T-cell (primary cell): ENCODE measurements at regions not wholly inside any gene's neighbourhood (a gene's known extent, or its start where the extent isn't known, plus 50 kb on each side); places are given as distances from the start of the nearest gene placed in this dataset.

ENCODE experiments used
- ATAC-seq, 4 experiments: fragments of 200-7000 bp in 3 of 4; fragments of 150-1000 bp in 1 of 4; cut with Tn5 transposase; replicated peaks in 1 of 4; 1 replicate in 3 of 4; 2 replicates in 1 of 4; pipeline ENCODE4 v1.10.0; 2021; ENCODE audit warnings: moderate library complexity in 3 of 4, mild to moderate bottlenecking in 2 of 4, moderate number of reproducible peaks in 1 of 4
- CTCF ChIA-PET, 2 donors: fragments of 300-600 bp; sonication (Branson Sonifier 250); formaldehyde crosslinking; loops; one replicate each; lab custom pipeline; 2022; ENCODE audit warnings: antibody characterized with exemption in 2 of 2; lab: Charles Lee
- POLR2A ChIA-PET, 2 donors: fragments of 300-600 bp; sonication (Branson Sonifier 250); formaldehyde crosslinking; loops; one replicate each; lab custom pipeline; 2022; ENCODE audit warnings: antibody characterized with exemption in 2 of 2; lab: Charles Lee
- DNase-seq, 35 experiments: peaks; one replicate each; pipeline versions ENCODE4 v3.0.0 to v3.0.0-alpha.2; 2013 to 2023
- H3K27ac ChIP-seq: one replicate; pipeline ENCODE4 v1.5.1; 2013; ENCODE audit warnings: low read length
- H3K27me3 ChIP-seq, 2 experiments: replicated peaks in 1 of 2; 1 replicate in 1 of 2; 2 replicates in 1 of 2; pipeline versions ENCODE4 v1.6.1 to v1.7.0; 2013; ENCODE audit warnings: low read length in 1 of 2, mixed read lengths in 1 of 2; ENCODE audit not compliant: control insufficient read depth in 2 of 2, insufficient read depth in 2 of 2; ENCODE audit errors: extremely low read depth in 1 of 2
- H3K36me3 ChIP-seq, 2 donors: 1 replicate in 1 of 2; 2 replicates in 1 of 2; pipeline versions ENCODE4 v1.6.1 to v1.7.0; 2013; ENCODE audit warnings: low read length in 1 of 2; ENCODE audit not compliant: control insufficient read depth in 2 of 2, insufficient read depth in 1 of 2; ENCODE audit errors: extremely low read depth in 1 of 2
- H3K4me1 ChIP-seq, 2 experiments: 1 replicate in 1 of 2; 2 replicates in 1 of 2; pipeline versions ENCODE4 v1.6.1 to v1.7.0; 2013; ENCODE audit warnings: low read length in 2 of 2, mixed read lengths in 1 of 2; ENCODE audit not compliant: insufficient read depth in 2 of 2, control insufficient read depth in 1 of 2; ENCODE audit errors: extremely low read depth in 1 of 2
- H3K4me3 ChIP-seq, 2 donors: 1 replicate in 1 of 2; 2 replicates in 1 of 2; pipeline versions ENCODE4 v1.5.1 to v1.7.0; 2013; ENCODE audit warnings: mild to moderate bottlenecking in 2 of 2, low read length in 1 of 2, moderate library complexity in 1 of 2; ENCODE audit not compliant: control insufficient read depth in 1 of 2; ENCODE audit errors: extremely low read depth in 1 of 2
- H3K9me3 ChIP-seq: 2 replicates; pipeline ENCODE4 v1.7.0; 2013
- H3K27ac Mint-ChIP-seq, 2 donors: one replicate each; pipeline ENCODE4 v1.8.0; 2020 to 2021; ENCODE audit warnings: mild to moderate bottlenecking in 2 of 2, mixed read lengths in 2 of 2
- H3K27me3 Mint-ChIP-seq, 2 donors: one replicate each; pipeline ENCODE4 v1.8.0; 2021 to 2022; ENCODE audit warnings: mixed read lengths in 2 of 2
- H3K36me3 Mint-ChIP-seq: one replicate; pipeline ENCODE4 v1.8.0; 2021; ENCODE audit warnings: mixed read lengths
- H3K4me1 Mint-ChIP-seq, 3 donors: one replicate each; pipeline ENCODE4 v1.8.0; 2020 to 2022; ENCODE audit warnings: mixed read lengths in 3 of 3, mild to moderate bottlenecking in 1 of 3
- H3K4me3 Mint-ChIP-seq, 3 donors: one replicate each; pipeline ENCODE4 v1.8.0; 2020 to 2022; ENCODE audit warnings: mild to moderate bottlenecking in 3 of 3, mixed read lengths in 3 of 3, moderate library complexity in 3 of 3
- H3K9me3 Mint-ChIP-seq, 3 donors: one replicate each; pipeline ENCODE4 v1.8.0; 2020 to 2022; ENCODE audit warnings: mixed read lengths in 3 of 3
- WGBS: methylation state at CpG from one replicate; pipeline ENCODE4 v1.1.5; 2013; ENCODE audit warnings: missing lambda C conversion rate; ENCODE audit not compliant: insufficient coverage; 5-methylcytosine and 5-hydroxymethylcytosine counted together

DNA sequence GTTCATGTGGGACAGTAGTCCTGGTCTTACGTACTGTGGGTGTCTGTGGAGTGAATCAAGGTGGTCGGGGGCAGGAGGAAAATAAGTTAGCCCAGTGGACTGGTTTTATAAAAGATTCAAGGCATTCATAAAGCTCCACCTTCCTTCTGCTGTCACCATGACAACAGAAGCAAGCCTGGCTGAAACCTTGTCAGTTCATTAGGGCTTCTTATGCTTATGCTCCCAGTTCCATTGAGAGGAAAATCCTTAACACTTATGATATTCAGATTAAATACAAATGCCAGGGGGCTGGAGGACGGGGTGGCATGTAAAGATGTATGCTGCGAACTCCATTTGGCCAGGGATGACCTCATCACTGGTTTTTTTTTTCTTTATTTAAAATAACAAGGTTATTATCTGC, 283.1 kb upstream of the ATP10A start:
- Histone ChIP-seq H3K27me3 (peaks cover 0 to 3% of the 10 kb centered on the region in 2 experiments), H3K27ac (no peak overlapping the region), H3K36me3 (no peaks in the 10 kb centered on the region), H3K4me3 (no peak overlapping the region), H3K4me1 (no peaks in the 10 kb centered on the region), H3K9me3 (no peaks in the 10 kb centered on the region)
- peaks cover 17 to 22% of the 10 kb centered on the region in 2 donors for H3K27me3 Mint-ChIP-seq
- POLR2A ChIA-PET, result no interaction called here
- H3K4me1 Mint-ChIP-seq, result no peaks in the 10 kb centered on the region
- H3K36me3 Mint-ChIP-seq, result no peaks in the 10 kb centered on the region
- WGBS, result no CpG with 5 or more reads among the region's 4 CpGs
- H3K27ac Mint-ChIP-seq, result no peak overlapping the region
- ATAC-seq (no peak), DNase-seq (no peak)
- H3K9me3 Mint-ChIP-seq, result peaks cover 0 to 4% (median 0%) of the 10 kb centered on the region in 3 donors
- CTCF ChIA-PET, result no interaction called here
- H3K4me3 Mint-ChIP-seq, result no peak overlapping the region

DNA sequence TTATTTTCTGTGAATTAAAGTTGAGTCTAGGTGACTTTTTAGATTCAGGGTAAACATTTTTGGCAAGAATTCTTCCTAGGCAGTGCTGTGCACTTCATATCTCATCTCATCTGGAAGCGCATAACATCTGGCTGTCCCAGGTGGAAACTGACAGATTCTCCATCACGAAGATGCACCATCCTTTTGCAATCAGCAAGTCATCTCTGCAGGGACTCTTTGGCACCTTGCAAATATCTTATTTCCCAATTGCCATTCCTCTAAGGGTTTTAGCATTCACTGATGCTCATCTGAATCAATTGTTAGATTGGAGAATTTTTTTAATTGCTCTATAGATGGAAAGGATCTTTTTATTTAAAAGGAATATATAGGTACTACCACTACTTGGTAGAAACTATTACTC, 282.7 kb upstream of the ATP10A start:
- WGBS, result 80% methylated on average over 2 of the region's 2 CpGs
- no peak overlapping the region for H3K4me3 ChIP-seq
- DNase-seq, result no peak
- no peak for ATAC-seq
- POLR2A ChIA-PET, result no interaction called here
- Mint-ChIP-seq H3K27ac (no peak overlapping the region), H3K27me3 (peaks cover 17 to 22% of the 10 kb centered on the region in 2 donors), H3K4me3 (no peak overlapping the region), H3K36me3 (no peaks in the 10 kb centered on the region), H3K9me3 (peaks cover 0 to 4% (median 0%) of the 10 kb centered on the region in 3 donors), H3K4me1 (no peaks in the 10 kb centered on the region)
- CTCF ChIA-PET, result no interaction called here
- no peaks in the 10 kb centered on the region for H3K9me3 ChIP-seq
- H3K4me1 ChIP-seq, result no peaks in the 10 kb centered on the region
- H3K36me3 ChIP-seq, result no peaks in the 10 kb centered on the region
- H3K27me3 ChIP-seq, result peaks cover 0 to 3% of the 10 kb centered on the region in 2 experiments
- no peak overlapping the region for H3K27ac ChIP-seq

DNA sequence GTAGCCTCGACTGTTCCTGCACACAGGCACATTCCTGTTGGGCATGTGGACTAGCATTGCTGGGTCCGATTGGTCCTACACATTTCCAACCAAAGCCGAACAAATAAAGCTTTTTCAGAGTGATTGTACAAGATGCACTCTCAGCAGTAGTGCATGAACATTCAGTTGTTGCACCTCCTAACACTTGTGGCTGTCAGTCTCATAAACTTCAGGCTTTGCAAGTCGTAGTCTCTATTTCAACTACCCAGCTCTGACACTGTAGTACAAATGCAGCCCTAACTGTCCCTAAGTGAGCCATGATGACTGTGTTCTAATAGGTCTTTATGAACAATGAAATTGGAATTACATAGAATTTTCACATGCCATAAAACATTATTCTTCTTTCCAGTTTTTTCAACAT, 281.7 kb upstream of the ATP10A start:
- Histone ChIP-seq H3K27ac (no peak overlapping the region), H3K4me3 (no peak overlapping the region), H3K9me3 (no peaks in the 10 kb centered on the region), H3K36me3 (no peaks in the 10 kb centered on the region), H3K27me3 (peaks cover 0 to 3% of the 10 kb centered on the region in 2 experiments), H3K4me1 (no peaks in the 10 kb centered on the region)
- H3K4me3 Mint-ChIP-seq, result no peak overlapping the region
- ChIA-PET POLR2A (no interaction called here), CTCF (no interaction called here)
- H3K9me3 Mint-ChIP-seq, result peaks cover 0 to 3% (median 0%) of the 10 kb centered on the region in 3 donors
- ATAC-seq, result no peak
- no peak for DNase-seq
- WGBS, result 83% methylated on average over 2 of the region's 4 CpGs
- H3K27me3 Mint-ChIP-seq, result peaks cover 17 to 21% of the 10 kb centered on the region in 2 donors
- no peaks in the 10 kb centered on the region for H3K36me3 Mint-ChIP-seq
- H3K27ac Mint-ChIP-seq, result no peak overlapping the region
- no peaks in the 10 kb centered on the region for H3K4me1 Mint-ChIP-seq

DNA sequence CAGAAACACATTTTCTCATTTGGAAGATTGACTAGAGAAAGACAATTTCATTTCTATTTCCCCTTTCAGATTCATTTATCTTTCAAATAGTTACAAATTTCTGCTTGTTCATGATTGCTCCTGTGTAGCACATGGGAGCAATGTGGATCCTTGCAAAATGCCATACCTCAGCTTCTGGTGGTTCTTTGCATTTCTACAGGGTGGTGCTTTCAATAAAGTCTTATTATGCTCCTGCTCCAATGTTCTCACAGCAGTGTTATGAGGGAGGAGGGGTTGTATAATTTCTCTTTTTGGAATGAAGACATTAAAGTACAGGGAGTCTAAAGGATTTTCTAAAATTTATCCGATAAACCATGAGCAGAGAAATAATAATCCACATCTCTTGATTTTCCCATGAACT, 280.1 kb upstream of the ATP10A start:
- DNase-seq, result no peak
- ChIA-PET CTCF (no interaction called here), POLR2A (no interaction called here)
- H3K36me3 Mint-ChIP-seq, result no peaks in the 10 kb centered on the region
- no peaks in the 10 kb centered on the region for H3K9me3 Mint-ChIP-seq
- H3K4me3 ChIP-seq, result no peak overlapping the region
- no peaks in the 10 kb centered on the region for H3K36me3 ChIP-seq
- H3K4me3 Mint-ChIP-seq, result no peak overlapping the region
- no peak for ATAC-seq
- H3K9me3 ChIP-seq, result no peaks in the 10 kb centered on the region
- no peaks in the 10 kb centered on the region for H3K4me1 Mint-ChIP-seq
- H3K27ac ChIP-seq, result no peak overlapping the region
- peaks cover 0 to 3% of the 10 kb centered on the region in 2 experiments for H3K27me3 ChIP-seq
- WGBS, result no CpG with 5 or more reads among the region's 1 CpG
- no peaks in the 10 kb centered on the region for H3K4me1 ChIP-seq
- H3K27ac Mint-ChIP-seq, result no peak overlapping the region
- H3K27me3 Mint-ChIP-seq, result peaks cover 15 to 20% of the 10 kb centered on the region in 2 donors

- no peak overlapping the region for H3K4me3 ChIP-seq
- H3K27me3 ChIP-seq, result peaks cover 0 to 1% of the 10 kb centered on the region in 2 experiments
- H3K27ac ChIP-seq, result no peak overlapping the region
- H3K9me3 ChIP-seq, result no peaks in the 10 kb centered on the region
- H3K9me3 Mint-ChIP-seq, result no peaks in the 10 kb centered on the region
- H3K27me3 Mint-ChIP-seq, result peaks cover 12 to 33% of the 10 kb centered on the region in 2 donors
- H3K36me3 ChIP-seq, result no peaks in the 10 kb centered on the region
- POLR2A ChIA-PET, result no interaction called here
- DNase-seq, result no peak
- CTCF ChIA-PET, result no interaction called here
- H3K27ac Mint-ChIP-seq, result no peak overlapping the region
- no peaks in the 10 kb centered on the region for H3K4me1 ChIP-seq
- H3K36me3 Mint-ChIP-seq, result no peaks in the 10 kb centered on the region
- H3K4me3 Mint-ChIP-seq, result no peak overlapping the region
- no peaks in the 10 kb centered on the region for H3K4me1 Mint-ChIP-seq
- 53% methylated on average over 3 of the region's 11 CpGs for WGBS
- ATAC-seq, result no peak
Measured at GRCh38 chr15:26134812-26135211, 271.7 kb upstream of the ATP10A start.

GRCh38 chr15:26134152-26134551, 271.0 kb upstream of the ATP10A start:
- H3K4me1 ChIP-seq, result no peaks in the 10 kb centered on the region
- Mint-ChIP-seq H3K9me3 (no peaks in the 10 kb centered on the region), H3K4me1 (no peaks in the 10 kb centered on the region), H3K27me3 (peaks cover 12 to 31% of the 10 kb centered on the region in 2 donors), H3K27ac (no peak overlapping the region), H3K36me3 (no peaks in the 10 kb centered on the region), H3K4me3 (no peak overlapping the region)
- CTCF ChIA-PET, result no interaction called here
- H3K27ac ChIP-seq, result no peak overlapping the region
- POLR2A ChIA-PET, result interaction anchor here in 1 of 2 donors (0.6 kb wide), 1 partner anchor 1481 kb away, joined by 5 read pairs; no protein-coding TSS in a partner anchor
- no peaks in the 10 kb centered on the region for H3K36me3 ChIP-seq
- DNase-seq (no peak), ATAC-seq (no peak)
- no peaks in the 10 kb centered on the region for H3K9me3 ChIP-seq
- 80% methylated on average over 2 of the region's 5 CpGs for WGBS
- H3K4me3 ChIP-seq, result no peak overlapping the region
- H3K27me3 ChIP-seq, result peaks cover 0 to 7% of the 10 kb centered on the region in 2 experiments

- POLR2A ChIA-PET, result no interaction called here
- H3K4me1 ChIP-seq, result no peaks in the 10 kb centered on the region
- Mint-ChIP-seq H3K4me3 (no peak overlapping the region), H3K4me1 (no peaks in the 10 kb centered on the region), H3K27me3 (peaks cover 12 to 40% of the 10 kb centered on the region in 2 donors), H3K27ac (no peak overlapping the region), H3K9me3 (no peaks in the 10 kb centered on the region), H3K36me3 (no peaks in the 10 kb centered on the region)
- DNase-seq (no peak), ATAC-seq (no peak)
- WGBS, result no CpG with 5 or more reads among the region's 3 CpGs
- H3K36me3 ChIP-seq, result no peaks in the 10 kb centered on the region
- H3K27me3 ChIP-seq, result peaks cover 0 to 10% of the 10 kb centered on the region in 2 experiments
- no peak overlapping the region for H3K4me3 ChIP-seq
- H3K9me3 ChIP-seq, result no peaks in the 10 kb centered on the region
- CTCF ChIA-PET, result no interaction called here
- H3K27ac ChIP-seq, result no peak overlapping the region
Measured at GRCh38 chr15:26132811-26133210, 269.7 kb upstream of the ATP10A start.
